Body of pancreas (tissue), 4 donors: ENCODE measurements at regions not wholly inside any gene's neighbourhood (a gene's known extent, or its start where the extent isn't known, plus 50 kb on each side); places are given as distances from the start of the nearest gene placed in this dataset.

Source experiments
- CTCF ChIP-seq, 7 experiments: fragments of 450-650 bp in 4 of 7; fragments of 200-600 bp in 3 of 7; sonication (generic) in 3 of 7; IDR thresholded peaks; one replicate each; pipeline ENCODE4 v1.5.1; 2016 to 2019; ENCODE audit warnings: antibody characterized with exemption in 7 of 7
- POLR2A ChIP-seq, 3 donors: fragments of 450-650 bp; IDR thresholded peaks; one replicate each; pipeline ENCODE4 v1.6.1; 2016; ENCODE audit warnings: antibody characterized with exemption in 3 of 3, mild to moderate bottlenecking in 2 of 3

GRCh38 chr7:63867127-63867526 is 131.5 kb upstream of the ZNF722 start:
- TF ChIP-seq CTCF (IDR thresholded peaks at IDR 0.05) (no peak), POLR2A (IDR thresholded peaks at IDR 0.05) (no peak)
